ENCODE measurements at regions not wholly inside any gene's neighbourhood (a gene's known extent, or its start where the extent isn't known, plus 50 kb on each side); places are given as distances from the start of the nearest gene placed in this dataset.

- TF ChIP-seq CTCF (conservative IDR thresholded peaks at IDR 0.05; ENCODE audit: low read depth, low read length) = no peak
- TF ChIP-seq EZH2phosphoT487 (IDR thresholded peaks at IDR 0.05; ENCODE audit: borderline replicate concordance, low read length) = no peak
- no peak for TF ChIP-seq EZH2 (IDR thresholded peaks at IDR 0.05; ENCODE audit: low read length, unreplicated experiment)
- Histone ChIP-seq H3K27ac (ENCODE audit: low read length) (no peak overlapping the region), H4K20me1 (ENCODE audit: low read length) (no peaks in the 10 kb centered on the region), H3K9me3 (ENCODE audit: low read length) (no peaks in the 10 kb centered on the region), H2AFZ (ENCODE audit: low read length) (no peak overlapping the region), H3F3A (ENCODE audit: low read length, unreplicated experiment) (no peaks in the 10 kb centered on the region), H3K36me3 (ENCODE audit: low read depth, low read length) (no peaks in the 10 kb centered on the region), H3K9me2 (replicated peaks; ENCODE audit: low read length) (no peaks in the 10 kb centered on the region), H3K9ac (ENCODE audit: low read length) (no peak overlapping the region), H3K4me3 (ENCODE audit: low read length) (no peak overlapping the region), H3K4me1 (ENCODE audit: insufficient read depth, low read length) (no peaks in the 10 kb centered on the region), H3K4me2 (ENCODE audit: low read length) (no peak overlapping the region), H3K27me3 (ENCODE audit: low read length) (no peaks in the 10 kb centered on the region), H3K79me2 (ENCODE audit: low read length) (no peaks in the 10 kb centered on the region)
- no TSS peak for BruUV-seq (replicated peaks)
- ChIA-PET CTCF (no interaction called here), POLR2A (ENCODE audit: unreplicated experiment) (no interaction called here)
- no peak for ATAC-seq
- DNase-seq = no peak
- intact Hi-C loops (cut with micrococcal nuclease) = no loop called here
Observed at GRCh38 chrY:11022734-11023133, 1495.1 kb downstream of the TSPY10 start.

GRCh38 chrY:11044234-11044883, 1516.7 kb downstream of the TSPY10 start:
- Histone ChIP-seq H2AFZ (ENCODE audit: low read length) (no peak overlapping the region), H3K4me1 (ENCODE audit: insufficient read depth, low read length) (no peaks in the 10 kb centered on the region), H3K27ac (ENCODE audit: low read length) (no peak overlapping the region), H3K9ac (ENCODE audit: low read length) (no peak overlapping the region), H4K20me1 (ENCODE audit: low read length) (no peaks in the 10 kb centered on the region), H3K9me2 (replicated peaks; ENCODE audit: low read length) (no peaks in the 10 kb centered on the region), H3K79me2 (ENCODE audit: low read length) (no peaks in the 10 kb centered on the region), H3F3A (ENCODE audit: low read length, unreplicated experiment) (no peaks in the 10 kb centered on the region), H3K36me3 (ENCODE audit: low read depth, low read length) (no peaks in the 10 kb centered on the region), H3K4me2 (ENCODE audit: low read length) (no peak overlapping the region), H3K27me3 (ENCODE audit: low read length) (no peaks in the 10 kb centered on the region), H3K9me3 (ENCODE audit: low read length) (no peaks in the 10 kb centered on the region), H3K4me3 (ENCODE audit: low read length) (no peak overlapping the region)
- no peak for ATAC-seq
- TF ChIP-seq CTCF (conservative IDR thresholded peaks at IDR 0.05; ENCODE audit: low read depth, low read length) (no peak), EZH2phosphoT487 (IDR thresholded peaks at IDR 0.05; ENCODE audit: borderline replicate concordance, low read length) (no peak), EZH2 (IDR thresholded peaks at IDR 0.05; ENCODE audit: low read length, unreplicated experiment) (no peak)
- BruUV-seq (replicated peaks) = no TSS peak
- CTCF ChIA-PET = no interaction called here
- DNase-seq = no peak
- POLR2A ChIA-PET (ENCODE audit: unreplicated experiment) = no interaction called here
- intact Hi-C loops (cut with micrococcal nuclease) = no loop called here

GRCh38 chrY:11063486-11063885, 1535.8 kb downstream of the TSPY10 start:
- Histone ChIP-seq H3K4me2 (ENCODE audit: low read length) (no peak overlapping the region), H3F3A (ENCODE audit: low read length, unreplicated experiment) (no peaks in the 10 kb centered on the region), H3K4me1 (ENCODE audit: insufficient read depth, low read length) (no peaks in the 10 kb centered on the region), H3K27ac (ENCODE audit: low read length) (no peak overlapping the region), H4K20me1 (ENCODE audit: low read length) (no peaks in the 10 kb centered on the region), H3K9me3 (ENCODE audit: low read length) (no peaks in the 10 kb centered on the region), H3K9me2 (replicated peaks; ENCODE audit: low read length) (no peaks in the 10 kb centered on the region), H3K79me2 (ENCODE audit: low read length) (no peaks in the 10 kb centered on the region), H3K36me3 (ENCODE audit: low read depth, low read length) (no peaks in the 10 kb centered on the region), H3K27me3 (ENCODE audit: low read length) (no peaks in the 10 kb centered on the region), H3K9ac (ENCODE audit: low read length) (no peak overlapping the region), H2AFZ (ENCODE audit: low read length) (no peak overlapping the region), H3K4me3 (ENCODE audit: low read length) (no peak overlapping the region)
- DNase-seq = no peak
- BruUV-seq (replicated peaks) = no TSS peak
- CTCF ChIA-PET = no interaction called here
- no peak for ATAC-seq
- intact Hi-C loops (cut with micrococcal nuclease) = no loop called here
- no peak for TF ChIP-seq EZH2phosphoT487 (IDR thresholded peaks at IDR 0.05; ENCODE audit: borderline replicate concordance, low read length)
- TF ChIP-seq EZH2 (IDR thresholded peaks at IDR 0.05; ENCODE audit: low read length, unreplicated experiment) = no peak
- no peak for TF ChIP-seq CTCF (conservative IDR thresholded peaks at IDR 0.05; ENCODE audit: low read depth, low read length)
- POLR2A ChIA-PET (ENCODE audit: unreplicated experiment) = no interaction called here
